Left lung (tissue), 4 donors: ENCODE measurements at regions not wholly inside any gene's neighbourhood (a gene's known extent, or its start where the extent isn't known, plus 50 kb on each side); places are given as distances from the start of the nearest gene placed in this dataset.
A peak's percentile ranks its signal among the peaks of the same experiment; 100 is the strongest.

ENCODE experiments used
- ATAC-seq: fragments of 200-7000 bp; cut with Tn5 transposase; one replicate; pipeline ENCODE4 v1.9.1; 2020; ENCODE audit warnings: moderate library complexity
- DNase-seq, 4 donors: peaks; one replicate each; pipeline ENCODE4 v3.0.0-alpha.2; 2013 to 2020
- H3K27ac ChIP-seq, 2 donors: fragments of 200-600 bp; sonication (generic) in 1 of 2; one replicate each; pipeline versions ENCODE4 v1.5.0 to v1.8.0; 2020 to 2021
- H3K27me3 ChIP-seq, 2 donors: fragments of 200-600 bp; sonication (generic) in 1 of 2; one replicate each; pipeline versions ENCODE4 v1.5.0 to v1.8.0; 2020 to 2021
- H3K36me3 ChIP-seq, 2 donors: fragments of 200-600 bp; sonication (generic) in 1 of 2; one replicate each; pipeline versions ENCODE4 v1.5.0 to v1.8.0; 2020 to 2021
- H3K4me1 ChIP-seq, 2 donors: fragments of 200-600 bp; one replicate each; pipeline ENCODE4 v1.8.0; 2021
- H3K4me3 ChIP-seq, 2 donors: fragments of 200-600 bp; sonication (generic) in 1 of 2; one replicate each; pipeline versions ENCODE4 v1.5.0 to v1.8.0; 2020 to 2021; ENCODE audit warnings: mild to moderate bottlenecking in 1 of 2
- H3K9me3 ChIP-seq, 2 donors: fragments of 200-600 bp; sonication (generic) in 1 of 2; one replicate each; pipeline versions ENCODE4 v1.5.0 to v1.8.0; 2020 to 2021
- CTCF ChIP-seq, 2 donors: fragments of 200-600 bp; sonication (generic) in 1 of 2; IDR thresholded peaks; one replicate each; pipeline versions ENCODE4 v1.5.0 to v1.8.0; 2021; ENCODE audit warnings: antibody characterized with exemption in 2 of 2
- intact Hi-C, 2 donors: fragments of 100-400 bp; cut with DNase I; formaldehyde crosslinking; loops; one replicate each; pipeline versions ENCODE4 v1.11.2 to v1.14.2; 2022
- donor health status: DM: no; HTN: yes; CAD: no.
- donor health status: DM: no; HTN: no; CAD: no.

GRCh38 chr1:115538579-115538978 lies 103.2 kb upstream of the VANGL1 start:
- H3K4me3 ChIP-seq: no peak overlapping the region
- no peak for TF ChIP-seq CTCF (IDR thresholded peaks at IDR 0.05)
- no peaks in the 10 kb centered on the region for H3K27me3 ChIP-seq
- ATAC-seq: no peak
- no peaks in the 10 kb centered on the region for H3K9me3 ChIP-seq
- no peak overlapping the region for H3K27ac ChIP-seq
- no peaks in the 10 kb centered on the region for H3K4me1 ChIP-seq
- H3K36me3 ChIP-seq: no peaks in the 10 kb centered on the region
- DNase-seq: no peak
- intact Hi-C loops: no loop called here

GRCh38 chr1:115537415-115537814 lies 104.4 kb upstream of the VANGL1 start:
- DNase-seq (no peak), ATAC-seq (no peak)
- intact Hi-C loops: no loop called here
- H3K36me3 ChIP-seq: no peaks in the 10 kb centered on the region
- TF ChIP-seq CTCF (IDR thresholded peaks at IDR 0.05): no peak
- H3K9me3 ChIP-seq: no peaks in the 10 kb centered on the region
- no peak overlapping the region for H3K27ac ChIP-seq
- no peaks in the 10 kb centered on the region for H3K27me3 ChIP-seq
- no peaks in the 10 kb centered on the region for H3K4me1 ChIP-seq
- no peak overlapping the region for H3K4me3 ChIP-seq

GRCh38 chr1:115536279-115536816 lies 105.4 kb upstream of the VANGL1 start:
- no peaks in the 10 kb centered on the region for H3K36me3 ChIP-seq
- no peak for DNase-seq
- intact Hi-C loops: no loop called here
- ATAC-seq: no peak
- H3K27ac ChIP-seq: no peak overlapping the region
- H3K4me1 ChIP-seq: no peaks in the 10 kb centered on the region
- TF ChIP-seq CTCF (IDR thresholded peaks at IDR 0.05): no peak
- no peaks in the 10 kb centered on the region for H3K27me3 ChIP-seq
- no peaks in the 10 kb centered on the region for H3K9me3 ChIP-seq
- H3K4me3 ChIP-seq: no peak overlapping the region

- no peaks in the 10 kb centered on the region for H3K36me3 ChIP-seq
- H3K4me1 ChIP-seq: no peaks in the 10 kb centered on the region
- no peak overlapping the region for H3K27ac ChIP-seq
- no peak for ATAC-seq
- no peak for DNase-seq
- H3K4me3 ChIP-seq: no peak overlapping the region
- no peak for TF ChIP-seq CTCF (IDR thresholded peaks at IDR 0.05)
- no peaks in the 10 kb centered on the region for H3K9me3 ChIP-seq
- H3K27me3 ChIP-seq: no peaks in the 10 kb centered on the region
- intact Hi-C loops: no loop called here
Observed at GRCh38 chr1:115534106-115534505, 107.7 kb upstream of the VANGL1 start.

- no peaks in the 10 kb centered on the region for H3K9me3 ChIP-seq
- no peak overlapping the region for H3K27ac ChIP-seq
- ATAC-seq (no peak), DNase-seq (peak in 1 of 4 donors; percentile 30)
- no peaks in the 10 kb centered on the region for H3K4me1 ChIP-seq
- intact Hi-C loops: no loop called here
- H3K36me3 ChIP-seq: no peaks in the 10 kb centered on the region
- H3K27me3 ChIP-seq: no peaks in the 10 kb centered on the region
- H3K4me3 ChIP-seq: no peak overlapping the region
- TF ChIP-seq CTCF (IDR thresholded peaks at IDR 0.05): no peak
Observed at GRCh38 chr1:115531631-115532264, 110.0 kb upstream of the VANGL1 start.
